ENCODE measurements at regions not wholly inside any gene's neighbourhood (a gene's known extent, or its start where the extent isn't known, plus 50 kb on each side); places are given as distances from the start of the nearest gene placed in this dataset.

DNA sequence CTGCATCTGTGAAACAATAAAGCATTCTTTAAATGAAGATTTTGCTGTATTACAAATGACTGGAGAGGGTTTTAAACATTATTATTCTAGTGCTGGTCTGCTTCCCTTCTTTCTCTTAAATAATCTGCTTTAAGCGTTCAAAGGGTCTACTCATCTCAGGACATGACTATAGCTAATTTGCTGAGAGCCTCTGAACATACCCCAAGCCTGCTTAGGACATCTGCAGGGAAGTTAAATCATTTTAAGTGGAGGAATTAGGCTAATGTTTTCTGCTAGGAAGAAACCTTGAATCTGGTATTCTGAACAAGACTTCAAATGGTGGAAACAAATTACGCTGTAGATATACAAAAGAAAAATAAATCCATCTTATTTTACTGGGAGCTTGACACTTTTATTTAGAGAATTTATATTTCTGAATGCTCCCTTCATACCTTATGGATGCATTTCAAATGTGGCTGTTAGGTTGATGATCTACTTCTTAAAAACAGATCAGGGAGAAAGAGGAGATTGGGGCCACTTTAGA, 124.4 kb upstream of the ITGB1 start:
- TF ChIP-seq, protein P1, sequence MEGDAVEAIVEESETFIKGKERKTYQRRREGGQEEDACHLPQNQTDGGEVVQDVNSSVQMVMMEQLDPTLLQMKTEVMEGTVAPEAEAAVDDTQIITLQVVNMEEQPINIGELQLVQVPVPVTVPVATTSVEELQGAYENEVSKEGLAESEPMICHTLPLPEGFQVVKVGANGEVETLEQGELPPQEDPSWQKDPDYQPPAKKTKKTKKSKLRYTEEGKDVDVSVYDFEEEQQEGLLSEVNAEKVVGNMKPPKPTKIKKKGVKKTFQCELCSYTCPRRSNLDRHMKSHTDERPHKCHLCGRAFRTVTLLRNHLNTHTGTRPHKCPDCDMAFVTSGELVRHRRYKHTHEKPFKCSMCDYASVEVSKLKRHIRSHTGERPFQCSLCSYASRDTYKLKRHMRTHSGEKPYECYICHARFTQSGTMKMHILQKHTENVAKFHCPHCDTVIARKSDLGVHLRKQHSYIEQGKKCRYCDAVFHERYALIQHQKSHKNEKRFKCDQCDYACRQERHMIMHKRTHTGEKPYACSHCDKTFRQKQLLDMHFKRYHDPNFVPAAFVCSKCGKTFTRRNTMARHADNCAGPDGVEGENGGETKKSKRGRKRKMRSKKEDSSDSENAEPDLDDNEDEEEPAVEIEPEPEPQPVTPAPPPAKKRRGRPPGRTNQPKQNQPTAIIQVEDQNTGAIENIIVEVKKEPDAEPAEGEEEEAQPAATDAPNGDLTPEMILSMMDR (IDR thresholded peaks at IDR 0.05), result no peak
- no peak for TF ChIP-seq EZH2 (IDR thresholded peaks at IDR 0.05; ENCODE audit: borderline replicate concordance, insufficient read depth, low read depth, low read length, poor library complexity, severe bottlenecking)

Data from B cell (primary cell).